Type B pancreatic cell (in vitro differentiated cells): ENCODE measurements at regions not wholly inside any gene's neighbourhood (a gene's known extent, or its start where the extent isn't known, plus 50 kb on each side); places are given as distances from the start of the nearest gene placed in this dataset.
"Not testable (repeated sequence)": the region's sequence is repeated elsewhere in the genome, so short reads cannot be mapped to it uniquely, and the experiment has no call there.

Experiments used
- DNase-seq: peaks from one replicate; pipeline ENCODE4 v3.0.0; 2021; ENCODE audit warnings: mixed read lengths; ENCODE audit not compliant: unreplicated experiment; ENCODE audit errors: extremely low spot score
- H3K27ac Mint-ChIP-seq: 2 replicates; pipeline ENCODE4 v1.8.0; 2021; ENCODE audit warnings: mild to moderate bottlenecking, mixed read lengths
- H3K27me3 Mint-ChIP-seq: 2 replicates; pipeline ENCODE4 v1.8.0; 2021; ENCODE audit warnings: mixed read lengths
- H3K36me3 Mint-ChIP-seq: 2 replicates; pipeline ENCODE4 v1.8.0; 2021; ENCODE audit warnings: mixed read lengths
- H3K4me1 Mint-ChIP-seq: one replicate; pipeline ENCODE4 v1.8.0; 2021; ENCODE audit warnings: mixed read lengths; ENCODE audit not compliant: unreplicated experiment
- H3K4me3 Mint-ChIP-seq: 2 replicates; pipeline ENCODE4 v1.8.0; 2021; ENCODE audit warnings: mild to moderate bottlenecking, mixed read lengths
- H3K9me3 Mint-ChIP-seq: 2 replicates; pipeline ENCODE4 v1.8.0; 2021; ENCODE audit warnings: mixed read lengths
- CTCF ChIP-seq: fragments of 200-600 bp; sonication (generic); conservative IDR thresholded peaks from 2 replicates; pipeline ENCODE4 v1.5.0; 2021; ENCODE audit warnings: antibody characterized with exemption, mild to moderate bottlenecking

GRCh38 chrX:18102006-18102405 lies 118.7 kb downstream of the BEND2 start:
- Mint-ChIP-seq H3K36me3 (peaks cover 7% of the 10 kb centered on the region), H3K9me3 (peaks cover 8% of the 10 kb centered on the region), H3K27me3 (no peaks in the 10 kb centered on the region), H3K4me3 (no peak overlapping the region), H3K4me1 (peaks cover 22% of the 10 kb centered on the region), H3K27ac (no peak overlapping the region)
- no peak for DNase-seq
- no peak for TF ChIP-seq CTCF

DNA sequence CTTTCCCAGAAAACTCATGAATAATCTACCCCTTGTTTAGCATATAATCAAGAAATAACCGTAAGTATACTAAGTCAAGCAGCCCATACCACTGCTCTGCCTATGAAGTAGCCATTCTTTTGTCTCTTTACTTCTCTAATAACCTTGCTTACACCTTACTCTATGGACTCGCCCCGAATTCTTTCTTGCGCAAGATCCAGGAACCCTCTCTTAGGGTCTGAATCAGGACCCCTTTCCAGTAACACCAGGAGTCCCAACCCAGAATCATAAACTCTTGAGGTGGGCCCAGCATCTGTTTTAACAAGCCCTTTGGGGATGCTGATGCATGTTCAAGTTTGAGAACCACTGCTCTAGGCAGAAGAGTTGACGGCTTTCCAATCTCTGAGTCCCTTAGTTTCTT lies 119.6 kb downstream of the BEND2 start:
- no peak for TF ChIP-seq CTCF
- no peak for DNase-seq
- no peak overlapping the region for H3K27ac Mint-ChIP-seq
- H3K27me3 Mint-ChIP-seq, result no peaks in the 10 kb centered on the region
- peaks cover 7% of the 10 kb centered on the region for H3K36me3 Mint-ChIP-seq
- H3K4me3 Mint-ChIP-seq, result no peak overlapping the region
- peaks cover 22% of the 10 kb centered on the region for H3K4me1 Mint-ChIP-seq
- H3K9me3 Mint-ChIP-seq, result peaks cover 8% of the 10 kb centered on the region

DNA sequence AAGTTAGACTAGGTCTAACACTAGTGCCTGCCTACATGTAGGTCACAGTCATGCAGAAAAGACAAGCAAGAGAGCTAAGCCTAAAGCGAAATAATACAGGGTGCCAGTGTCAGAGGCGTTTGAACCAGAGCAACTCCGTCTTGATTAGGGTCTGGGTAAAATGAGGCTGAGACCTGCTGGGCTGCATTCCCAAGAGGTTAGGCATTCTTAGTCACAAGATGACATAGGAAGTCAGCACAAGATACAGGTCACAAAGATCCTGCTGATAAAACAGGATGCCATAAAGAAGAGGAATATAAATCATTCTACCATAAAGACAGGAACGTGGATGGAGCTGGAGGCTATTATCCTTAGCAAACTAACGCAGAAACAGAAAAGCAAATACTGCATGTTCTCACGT lies 120.9 kb downstream of the BEND2 start:
- peaks cover 22% of the 10 kb centered on the region for H3K4me1 Mint-ChIP-seq
- H3K9me3 Mint-ChIP-seq, result peaks cover 8% of the 10 kb centered on the region
- H3K27me3 Mint-ChIP-seq, result no peaks in the 10 kb centered on the region

GRCh38 chrX:18098763-18099162 lies 121.9 kb downstream of the BEND2 start:
- peaks cover 11% of the 10 kb centered on the region for H3K36me3 Mint-ChIP-seq
- peak overlapping the region; percentile 63 for H3K4me3 Mint-ChIP-seq
- DNase-seq, result no peak
- no peak overlapping the region for H3K27ac Mint-ChIP-seq
- peaks cover 8% of the 10 kb centered on the region for H3K9me3 Mint-ChIP-seq
- no peaks in the 10 kb centered on the region for H3K27me3 Mint-ChIP-seq
- peaks cover 22% of the 10 kb centered on the region for H3K4me1 Mint-ChIP-seq
- TF ChIP-seq CTCF, result no peak

More for the DNA sequence above, 120.9 kb downstream of the BEND2 start:
- no peak for DNase-seq
- TF ChIP-seq CTCF, result no peak
- Mint-ChIP-seq H3K36me3 (peaks cover 10% of the 10 kb centered on the region), H3K4me3 (peak overlapping the region; percentile 75), H3K27ac (peak overlapping the region; percentile 71)

DNA sequence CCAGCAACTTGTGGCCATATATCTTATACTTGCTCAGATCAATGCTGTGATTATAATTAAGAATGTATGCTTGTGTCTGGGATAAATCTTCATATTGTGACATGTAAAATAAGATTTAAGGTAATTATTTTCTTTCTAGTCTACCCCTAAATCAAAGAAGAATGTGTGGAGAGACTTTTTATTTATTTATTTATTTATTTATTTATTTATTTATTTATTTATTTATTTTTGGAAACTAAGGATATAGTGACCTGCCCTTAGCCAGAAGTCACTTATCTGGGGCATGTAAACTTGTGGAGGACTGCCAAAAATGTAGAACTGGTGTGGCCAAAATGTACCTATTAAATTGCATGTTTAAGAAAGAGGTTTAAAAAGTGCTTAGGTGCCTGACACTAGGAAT lies 144.3 kb downstream of the BEND2 start:
- TF ChIP-seq CTCF, result no peak
- no peak for DNase-seq
- Mint-ChIP-seq H3K36me3 (peaks cover 4% of the 10 kb centered on the region), H3K9me3 (peaks cover 7% of the 10 kb centered on the region), H3K4me1 (no peaks in the 10 kb centered on the region), H3K27ac (no peak overlapping the region), H3K4me3 (no peak overlapping the region), H3K27me3 (no peaks in the 10 kb centered on the region)

DNA sequence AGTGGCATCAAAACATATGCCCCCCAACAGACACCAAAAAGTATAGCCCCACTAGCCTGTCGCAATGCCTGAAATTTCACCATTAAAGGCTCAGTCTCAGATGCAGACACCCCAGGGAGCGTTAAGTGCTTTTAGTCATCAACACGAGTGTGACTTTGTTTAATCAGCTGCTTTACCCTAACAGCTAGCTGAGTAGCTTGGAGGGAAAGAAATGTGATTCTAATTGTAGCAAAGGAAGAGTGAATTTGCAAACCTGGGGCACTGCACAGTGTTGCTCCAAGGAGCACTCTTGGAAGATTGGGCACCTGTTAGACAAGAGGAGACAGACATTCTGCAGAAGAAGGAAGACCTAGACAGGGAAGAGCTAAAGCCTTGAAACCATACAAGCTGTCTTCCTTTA lies 145.1 kb downstream of the BEND2 start:
- no peak for DNase-seq
- no peaks in the 10 kb centered on the region for H3K4me1 Mint-ChIP-seq
- H3K4me3 Mint-ChIP-seq, result no peak overlapping the region
- no peak for TF ChIP-seq CTCF
- peaks cover 4% of the 10 kb centered on the region for H3K36me3 Mint-ChIP-seq
- no peaks in the 10 kb centered on the region for H3K27me3 Mint-ChIP-seq
- no peak overlapping the region for H3K27ac Mint-ChIP-seq
- H3K9me3 Mint-ChIP-seq, result peaks cover 7% of the 10 kb centered on the region

GRCh38 chrX:18068045-18068444 lies 152.6 kb downstream of the BEND2 start:
- H3K9me3 Mint-ChIP-seq, H3K36me3 Mint-ChIP-seq, DNase-seq, H3K4me1 Mint-ChIP-seq, H3K27ac Mint-ChIP-seq, H3K4me3 Mint-ChIP-seq, H3K27me3 Mint-ChIP-seq: not testable (repeated sequence)
